ENCODE measurements at regions not wholly inside any gene's neighbourhood (a gene's known extent, or its start where the extent isn't known, plus 50 kb on each side); places are given as distances from the start of the nearest gene placed in this dataset.

- TF ChIP-seq CTCF (IDR thresholded peaks at IDR 0.05): no peak
- no peak for TF ChIP-seq POLR2A (IDR thresholded peaks at IDR 0.05)
- no peak for TF ChIP-seq POLR2AphosphoS5 (IDR thresholded peaks at IDR 0.05)
- H3K9me3 ChIP-seq: no peaks in the 10 kb centered on the region
- no peak overlapping the region for H3K27ac ChIP-seq
- 67% methylated on average over 1 of the region's 1 CpG for WGBS
- no peaks in the 10 kb centered on the region for H3K4me1 ChIP-seq (replicated peaks)
- no peaks in the 10 kb centered on the region for H3K27me3 ChIP-seq (replicated peaks; ENCODE audit: insufficient read depth)
- no peak overlapping the region for H3K4me3 ChIP-seq
- no peak for DNase-seq (ENCODE audit: low spot score)
- intact Hi-C loops (cut with DNase I): no loop called here
- no peaks in the 10 kb centered on the region for H3K36me3 ChIP-seq
Observed at GRCh38 chr9:115966660-115967059, 186.9 kb upstream of the PAPPA start.

- no peaks in the 10 kb centered on the region for H3K4me1 ChIP-seq (replicated peaks)
- no peak for DNase-seq (ENCODE audit: low spot score)
- H3K27ac ChIP-seq: no peak overlapping the region
- H3K4me3 ChIP-seq: no peak overlapping the region
- intact Hi-C loops (cut with DNase I): no loop called here
- no peaks in the 10 kb centered on the region for H3K36me3 ChIP-seq
- 85% methylated on average over 2 of the region's 2 CpGs for WGBS
- no peak for TF ChIP-seq POLR2A (IDR thresholded peaks at IDR 0.05)
- no peak for TF ChIP-seq POLR2AphosphoS5 (IDR thresholded peaks at IDR 0.05)
- no peak for TF ChIP-seq CTCF (IDR thresholded peaks at IDR 0.05)
- no peaks in the 10 kb centered on the region for H3K27me3 ChIP-seq (replicated peaks; ENCODE audit: insufficient read depth)
- no peaks in the 10 kb centered on the region for H3K9me3 ChIP-seq
Observed at GRCh38 chr9:115969096-115969495, 184.5 kb upstream of the PAPPA start.

- intact Hi-C loops (cut with DNase I): no loop called here
- Histone ChIP-seq H3K4me3 (no peak overlapping the region), H3K27me3 (replicated peaks; ENCODE audit: insufficient read depth) (no peaks in the 10 kb centered on the region), H3K36me3 (no peaks in the 10 kb centered on the region), H3K9me3 (no peaks in the 10 kb centered on the region), H3K27ac (no peak overlapping the region), H3K4me1 (replicated peaks) (no peaks in the 10 kb centered on the region)
- no peak for DNase-seq (ENCODE audit: low spot score)
- TF ChIP-seq POLR2A (IDR thresholded peaks at IDR 0.05) (no peak), CTCF (IDR thresholded peaks at IDR 0.05) (no peak), POLR2AphosphoS5 (IDR thresholded peaks at IDR 0.05) (no peak)
Observed at GRCh38 chr9:115972362-115972761, 181.2 kb upstream of the PAPPA start.

- intact Hi-C loops (cut with DNase I): no loop called here
- no peak overlapping the region for H3K27ac ChIP-seq
- 77% methylated on average over 2 of the region's 2 CpGs for WGBS
- H3K27me3 ChIP-seq (replicated peaks; ENCODE audit: insufficient read depth): no peaks in the 10 kb centered on the region
- H3K4me1 ChIP-seq (replicated peaks): no peaks in the 10 kb centered on the region
- no peak overlapping the region for H3K4me3 ChIP-seq
- TF ChIP-seq POLR2A (IDR thresholded peaks at IDR 0.05) (no peak), CTCF (IDR thresholded peaks at IDR 0.05) (no peak), POLR2AphosphoS5 (IDR thresholded peaks at IDR 0.05) (no peak)
- H3K36me3 ChIP-seq: no peaks in the 10 kb centered on the region
- no peak for DNase-seq (ENCODE audit: low spot score)
- H3K9me3 ChIP-seq: no peaks in the 10 kb centered on the region
Observed at GRCh38 chr9:115972843-115973595, 180.6 kb upstream of the PAPPA start.

DNA sequence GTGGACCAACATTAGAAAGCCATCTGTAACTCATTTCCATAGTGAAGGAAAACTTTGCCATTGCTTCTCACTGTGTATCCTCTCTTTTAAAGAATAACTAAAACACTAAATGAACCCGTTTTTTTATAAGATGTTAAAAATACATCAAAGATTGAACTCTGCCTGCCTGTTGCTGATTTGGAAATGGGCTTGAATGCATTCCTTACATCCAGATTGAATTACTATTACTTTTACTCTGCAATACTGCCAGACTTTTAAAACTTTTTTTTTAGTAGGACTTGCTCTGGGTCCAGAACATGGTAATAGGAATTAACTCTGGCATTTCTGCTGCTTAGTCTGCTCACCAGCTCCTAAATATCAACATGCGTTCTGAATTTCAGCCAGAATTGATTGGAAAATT lies 176.8 kb upstream of the PAPPA start:
- Histone ChIP-seq H3K9me3 (no peaks in the 10 kb centered on the region), H3K27ac (no peak overlapping the region), H3K27me3 (replicated peaks; ENCODE audit: insufficient read depth) (no peaks in the 10 kb centered on the region), H3K4me3 (no peak overlapping the region), H3K36me3 (no peaks in the 10 kb centered on the region), H3K4me1 (replicated peaks) (no peaks in the 10 kb centered on the region)
- 78% methylated on average over 2 of the region's 2 CpGs for WGBS
- intact Hi-C loops (cut with DNase I): no loop called here
- no peak for TF ChIP-seq POLR2AphosphoS5 (IDR thresholded peaks at IDR 0.05)
- TF ChIP-seq POLR2A (IDR thresholded peaks at IDR 0.05): no peak
- TF ChIP-seq CTCF (IDR thresholded peaks at IDR 0.05): no peak
- DNase-seq (ENCODE audit: low spot score): no peak

All from prostate gland (tissue), 2 donors.